ENCODE measurements at regions not wholly inside any gene's neighbourhood (a gene's known extent, or its start where the extent isn't known, plus 50 kb on each side); places are given as distances from the start of the nearest gene placed in this dataset.

GRCh38 chr3:83882701-83883100 is 1076.1 kb upstream of the CADM2 start:
- TF ChIP-seq CTCF (IDR thresholded peaks at IDR 0.05), result no peak
- no peak for TF ChIP-seq POLR2AphosphoS5 (IDR thresholded peaks at IDR 0.05)
- no peak for TF ChIP-seq POLR2A (IDR thresholded peaks at IDR 0.05)
- no peak for TF ChIP-seq EP300 (IDR thresholded peaks at IDR 0.05)

Measured in suprapubic skin (tissue), 4 donors.